ENCODE measurements at regions not wholly inside any gene's neighbourhood (a gene's known extent, or its start where the extent isn't known, plus 50 kb on each side); places are given as distances from the start of the nearest gene placed in this dataset.

DNA sequence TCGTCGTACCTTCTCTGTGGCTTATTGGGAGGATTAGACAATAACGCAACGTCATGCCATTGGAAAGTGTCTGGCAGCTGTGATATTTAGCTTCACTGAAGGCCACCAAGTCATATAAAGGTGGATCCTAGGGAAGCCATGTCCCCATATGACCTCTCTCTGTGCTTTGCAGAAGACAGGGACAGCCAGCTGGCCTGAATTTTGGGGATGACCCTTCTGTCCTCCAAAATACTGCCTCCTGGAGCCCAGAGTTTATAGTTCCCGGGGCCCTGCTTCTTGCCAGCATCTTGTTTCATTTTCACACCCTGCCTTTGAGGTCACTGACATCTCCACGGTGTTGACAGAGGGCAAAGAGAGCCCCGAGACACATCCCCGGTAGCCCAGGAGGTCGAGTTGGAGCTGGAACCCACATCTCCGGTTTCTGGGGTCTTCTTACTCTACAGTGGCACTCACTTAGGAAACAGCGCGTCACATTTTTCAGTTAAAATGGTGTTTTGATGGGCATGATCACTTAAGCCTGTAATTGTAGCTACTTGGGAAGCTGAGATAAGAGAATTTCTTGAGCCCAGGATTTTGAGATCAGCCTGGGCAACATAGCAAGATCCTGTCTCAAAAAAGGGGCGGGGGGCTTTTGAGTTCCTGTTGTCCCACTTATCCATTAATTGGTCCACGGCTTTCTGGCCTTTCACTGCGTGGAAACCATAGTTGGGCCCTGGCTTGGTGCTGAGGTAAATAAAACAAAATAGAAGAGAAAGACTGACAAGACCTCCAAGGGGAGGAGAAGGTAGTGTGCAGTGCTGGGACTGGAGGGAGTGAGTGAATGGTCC is 101.1 kb downstream of the DDX1 start:
- intact Hi-C loops (cut with DNase I; ENCODE audit: low total_unique reads) = no loop called here
- no peak overlapping the region for H3K27ac ChIP-seq

DNA sequence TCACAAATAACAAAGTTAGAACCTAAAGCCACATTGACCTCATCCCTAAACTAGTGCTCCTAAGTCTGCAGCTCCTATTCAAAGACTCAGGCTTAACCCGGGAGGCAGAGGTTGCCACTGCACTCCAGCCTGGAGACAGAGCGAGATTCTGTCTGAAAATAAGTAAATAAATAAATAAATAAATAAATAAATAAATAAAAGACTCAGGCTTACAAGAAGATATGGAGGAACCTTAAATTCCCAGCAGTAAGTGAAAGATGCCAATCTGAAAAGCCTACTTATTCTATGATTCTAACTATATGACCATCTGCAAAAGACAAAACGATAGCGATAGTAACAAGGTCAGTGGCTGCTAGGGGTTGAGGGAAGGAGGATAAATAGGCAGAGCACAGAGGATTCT is 101.7 kb downstream of the DDX1 start:
- intact Hi-C loops (cut with DNase I; ENCODE audit: low total_unique reads) = no loop called here

More for the DNA sequence above, 101.1 kb downstream of the DDX1 start:
- TF ChIP-seq POLR2AphosphoS5 (IDR thresholded peaks at IDR 0.05) (no peak), POLR2A (IDR thresholded peaks at IDR 0.05) (no peak)
- TF ChIP-seq, protein P1, sequence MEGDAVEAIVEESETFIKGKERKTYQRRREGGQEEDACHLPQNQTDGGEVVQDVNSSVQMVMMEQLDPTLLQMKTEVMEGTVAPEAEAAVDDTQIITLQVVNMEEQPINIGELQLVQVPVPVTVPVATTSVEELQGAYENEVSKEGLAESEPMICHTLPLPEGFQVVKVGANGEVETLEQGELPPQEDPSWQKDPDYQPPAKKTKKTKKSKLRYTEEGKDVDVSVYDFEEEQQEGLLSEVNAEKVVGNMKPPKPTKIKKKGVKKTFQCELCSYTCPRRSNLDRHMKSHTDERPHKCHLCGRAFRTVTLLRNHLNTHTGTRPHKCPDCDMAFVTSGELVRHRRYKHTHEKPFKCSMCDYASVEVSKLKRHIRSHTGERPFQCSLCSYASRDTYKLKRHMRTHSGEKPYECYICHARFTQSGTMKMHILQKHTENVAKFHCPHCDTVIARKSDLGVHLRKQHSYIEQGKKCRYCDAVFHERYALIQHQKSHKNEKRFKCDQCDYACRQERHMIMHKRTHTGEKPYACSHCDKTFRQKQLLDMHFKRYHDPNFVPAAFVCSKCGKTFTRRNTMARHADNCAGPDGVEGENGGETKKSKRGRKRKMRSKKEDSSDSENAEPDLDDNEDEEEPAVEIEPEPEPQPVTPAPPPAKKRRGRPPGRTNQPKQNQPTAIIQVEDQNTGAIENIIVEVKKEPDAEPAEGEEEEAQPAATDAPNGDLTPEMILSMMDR (IDR thresholded peaks at IDR 0.05) = no peak
- DNase-seq (ENCODE audit: low spot score in 2 of 2) = no peak
- no peak overlapping the region for H3K4me3 ChIP-seq
- no peaks in the 10 kb centered on the region for H3K27me3 ChIP-seq
- H3K4me1 ChIP-seq = no peaks in the 10 kb centered on the region
- no peaks in the 10 kb centered on the region for H3K36me3 ChIP-seq
- H3K9me3 ChIP-seq = no peaks in the 10 kb centered on the region

DNA sequence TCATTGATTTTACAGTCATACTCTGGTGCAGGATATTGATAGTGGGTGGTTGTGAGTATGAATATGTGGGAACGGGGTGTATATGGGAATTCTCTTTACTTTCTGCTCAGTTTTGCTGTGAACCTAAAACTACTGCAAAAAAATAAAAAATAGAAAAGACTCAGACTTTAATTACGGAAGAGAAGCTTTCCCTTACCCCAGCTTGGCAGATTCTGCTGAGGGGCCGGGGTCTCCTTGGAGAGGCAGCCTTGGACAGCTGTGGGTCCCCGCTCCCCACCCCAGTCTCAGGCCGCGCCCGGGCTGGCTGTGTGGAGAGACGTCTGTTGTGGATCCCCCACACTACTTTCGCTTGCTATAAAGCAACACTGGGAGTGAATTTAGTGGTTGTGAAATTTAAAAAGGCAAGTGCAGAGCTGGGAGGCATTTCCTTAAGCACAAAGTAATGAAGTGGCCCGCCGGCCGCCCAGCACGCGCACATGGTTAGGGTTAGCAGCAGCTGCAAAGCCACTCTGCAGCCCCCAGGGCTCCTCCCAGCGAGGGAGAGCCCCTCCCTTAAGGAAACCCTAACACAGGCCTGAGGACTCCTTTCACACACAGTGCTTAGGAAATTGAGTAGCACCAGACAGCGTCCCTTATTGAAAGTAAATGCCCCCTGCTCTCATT is 102.4 kb downstream of the DDX1 start:
- Histone ChIP-seq H3K36me3 (no peaks in the 10 kb centered on the region), H3K9me3 (no peaks in the 10 kb centered on the region), H3K27me3 (no peaks in the 10 kb centered on the region), H3K4me1 (no peaks in the 10 kb centered on the region), H3K4me3 (no peak overlapping the region), H3K27ac (no peak overlapping the region)
- DNase-seq (ENCODE audit: low spot score in 2 of 2) = no peak
- TF ChIP-seq POLR2A (IDR thresholded peaks at IDR 0.05) = no peak
- no peak for TF ChIP-seq POLR2AphosphoS5 (IDR thresholded peaks at IDR 0.05)
- TF ChIP-seq, protein P1 (IDR thresholded peaks at IDR 0.05) = no peak
- intact Hi-C loops (cut with DNase I; ENCODE audit: low total_unique reads) = no loop called here

More for the DNA sequence above, 101.7 kb downstream of the DDX1 start:
- Histone ChIP-seq H3K36me3 (no peaks in the 10 kb centered on the region), H3K27me3 (no peaks in the 10 kb centered on the region), H3K4me3 (no peak overlapping the region), H3K4me1 (no peaks in the 10 kb centered on the region), H3K27ac (no peak overlapping the region), H3K9me3 (no peaks in the 10 kb centered on the region)
- no peak for DNase-seq (ENCODE audit: low spot score in 2 of 2)
- TF ChIP-seq POLR2A (IDR thresholded peaks at IDR 0.05) (no peak), POLR2AphosphoS5 (IDR thresholded peaks at IDR 0.05) (no peak)
- TF ChIP-seq, protein P1 (IDR thresholded peaks at IDR 0.05) = no peak

DNA sequence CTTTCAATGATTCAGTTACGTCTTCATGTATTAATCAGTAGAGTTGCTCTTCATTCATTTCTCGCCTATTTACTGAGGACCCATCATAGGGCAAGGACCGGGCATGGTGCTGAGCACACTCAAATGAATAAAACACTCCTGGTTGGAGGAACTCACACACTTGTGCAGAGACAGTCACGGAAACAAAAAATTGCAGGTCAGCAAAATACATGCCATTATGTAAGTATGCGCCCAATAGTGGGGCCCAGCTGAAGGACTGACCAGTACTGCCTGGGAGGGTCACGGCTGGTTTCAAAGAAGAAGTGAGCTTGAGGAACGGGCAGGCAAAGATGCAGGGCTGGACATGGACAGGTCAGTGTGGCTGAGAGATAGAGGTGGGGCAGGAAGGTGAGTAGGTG is 102.9 kb downstream of the DDX1 start:
- DNase-seq (ENCODE audit: low spot score in 2 of 2) = no peak
- H3K36me3 ChIP-seq = no peaks in the 10 kb centered on the region

More for the DNA sequence above, 102.9 kb downstream of the DDX1 start:
- Histone ChIP-seq H3K27me3 (no peaks in the 10 kb centered on the region), H3K27ac (no peak overlapping the region), H3K4me3 (no peak overlapping the region), H3K4me1 (no peaks in the 10 kb centered on the region), H3K9me3 (no peaks in the 10 kb centered on the region)
- intact Hi-C loops (cut with DNase I; ENCODE audit: low total_unique reads) = no loop called here
- TF ChIP-seq, protein P1 (IDR thresholded peaks at IDR 0.05) = no peak
- no peak for TF ChIP-seq POLR2AphosphoS5 (IDR thresholded peaks at IDR 0.05)
- TF ChIP-seq POLR2A (IDR thresholded peaks at IDR 0.05) = no peak
